Endothelial cell of umbilical vein (primary cell): ENCODE measurements at regions not wholly inside any gene's neighbourhood (a gene's known extent, or its start where the extent isn't known, plus 50 kb on each side); places are given as distances from the start of the nearest gene placed in this dataset.
A peak's percentile ranks its signal among the peaks of the same experiment; 100 is the strongest.

Experiments
- BruUV-seq: library from RNA; stranded (reverse); fragments of 400-500 nt; replicated peaks from 2 replicates; lab custom pipeline; 2021; lab: Mats Ljungman, UMichigan
- CTCF ChIA-PET: fragments of 300-600, 350-600 bp; sonication (Branson Sonifier 250); formaldehyde crosslinking; loops from one replicate; lab custom pipeline; 2021; ENCODE audit warnings: antibody characterized with exemption, inconsistent platforms; lab: Charles Lee
- POLR2A ChIA-PET: fragments of 300-600, 350-600 bp; sonication (Branson Sonifier 250); formaldehyde crosslinking; loops from one replicate; lab custom pipeline; 2021; ENCODE audit warnings: antibody characterized with exemption, inconsistent platforms; lab: Charles Lee
- DNase-seq: peaks from one replicate; pipeline ENCODE4 v3.0.0-alpha.2; 2011; ENCODE audit warnings: low read depth, low spot score
- FAIRE-seq: peaks from 2 replicates; lab custom pipeline; 2011; peaks lifted over from hg19 to GRCh38; lab: Jason Lieb, UNC
- H2AFZ ChIP-seq: 2 replicates; pipeline ENCODE4 v1.6.0; 2012; ENCODE audit warnings: low read depth, low read length, control low read depth, inconsistent platforms
- H3K27ac ChIP-seq: 2 replicates; pipeline ENCODE4 v1.5.1; 2011; ENCODE audit warnings: low read depth, mild to moderate bottlenecking, control low read depth, low read length, moderate library complexity; ENCODE audit not compliant: insufficient read depth
- H3K27me3 ChIP-seq, 2 experiments: 2 replicates each; pipeline versions ENCODE4 v1.6.0 to v1.6.1; 2011; ENCODE audit warnings: low read length in 2 of 2, mixed read lengths in 1 of 2; ENCODE audit not compliant: control insufficient read depth in 2 of 2, insufficient read depth in 2 of 2
- H3K36me3 ChIP-seq, 2 experiments: 2 replicates in 1 of 2; 3 replicates in 1 of 2; pipeline ENCODE4 v1.5.1; 2011; ENCODE audit warnings: low read length in 2 of 2, mild to moderate bottlenecking in 1 of 2, moderate library complexity in 1 of 2; ENCODE audit not compliant: control insufficient read depth in 2 of 2, insufficient read depth in 2 of 2; ENCODE audit errors: extremely low read depth in 1 of 2
- H3K4me1 ChIP-seq: 3 replicates; pipeline ENCODE4 v1.5.1; 2011; ENCODE audit warnings: mild to moderate bottlenecking, low read length; ENCODE audit not compliant: control insufficient read depth, insufficient read depth; ENCODE audit errors: extremely low read depth
- H3K4me2 ChIP-seq: 2 replicates; pipeline ENCODE4 v1.6.1; 2011; ENCODE audit warnings: low read length, control low read depth, mixed read lengths; ENCODE audit not compliant: insufficient read depth
- H3K4me3 ChIP-seq, 3 experiments: fragments of 200-600 bp in 1 of 3; sonication (generic), shearing (Covaris generic) in 1 of 3; replicated peaks in 1 of 3; 2 replicates each; pipeline ENCODE4 v1.5.1; 2011 to 2016; ENCODE audit warnings: control low read depth in 3 of 3, low read length in 3 of 3, mild to moderate bottlenecking in 2 of 3, inconsistent platforms in 1 of 3, low read depth in 1 of 3, moderate library complexity in 1 of 3; ENCODE audit not compliant: insufficient read depth in 1 of 3
- H3K79me2 ChIP-seq: 2 replicates; pipeline ENCODE4 v1.6.0; 2012; ENCODE audit warnings: low read length, inconsistent platforms; ENCODE audit not compliant: control insufficient read depth, insufficient read depth
- H3K9ac ChIP-seq: replicated peaks from 2 replicates; pipeline ENCODE3; 2011; ENCODE audit warnings: low read length, control low read depth; ENCODE audit not compliant: insufficient read depth; ENCODE audit errors: extremely low read depth
- H3K9me1 ChIP-seq: replicated peaks from 3 replicates; pipeline ENCODE4 v1.6.0; 2011; ENCODE audit warnings: mild to moderate bottlenecking, low read length; ENCODE audit not compliant: control insufficient read depth, insufficient read depth; ENCODE audit errors: extremely low read depth
- H3K9me3 ChIP-seq: replicated peaks from 2 replicates; pipeline ENCODE4 v1.5.1; 2012; ENCODE audit warnings: low read length, inconsistent platforms; ENCODE audit not compliant: control insufficient read depth, insufficient read depth
- H4K20me1 ChIP-seq: replicated peaks from 2 replicates; pipeline ENCODE3; 2011; ENCODE audit warnings: mild to moderate bottlenecking, low read length; ENCODE audit not compliant: control insufficient read depth, insufficient read depth; ENCODE audit errors: extremely low read depth
- EZH2 ChIP-seq: IDR thresholded peaks from 2 replicates; pipeline ENCODE4 v1.6.1; 2012; ENCODE audit warnings: borderline replicate concordance, low read depth, mild to moderate bottlenecking, moderate library complexity, low read length, inconsistent platforms; ENCODE audit not compliant: severe bottlenecking
- FOS ChIP-seq: IDR thresholded peaks from 2 replicates; pipeline ENCODE4 v1.6.1; 2011; ENCODE audit warnings: mild to moderate bottlenecking, low read length, moderate library complexity, borderline replicate concordance; ENCODE audit not compliant: insufficient read depth
- GATA2 ChIP-seq: IDR thresholded peaks from 2 replicates; pipeline ENCODE4 v1.7.0; 2011; ENCODE audit warnings: low read depth, mild to moderate bottlenecking, moderate library complexity, mixed read lengths, low read length; ENCODE audit not compliant: insufficient read length, insufficient read depth
- MYC ChIP-seq: IDR thresholded peaks from one replicate; pipeline ENCODE4 v1.6.1; 2011; ENCODE audit warnings: mild to moderate bottlenecking, low read depth, low read length
- POLR2A ChIP-seq: IDR thresholded peaks from 2 replicates; pipeline ENCODE4 v1.6.1; 2012; ENCODE audit warnings: low read depth, mild to moderate bottlenecking, control low read depth, low read length
- POLR2AphosphoS5 ChIP-seq: IDR thresholded peaks from 2 replicates; pipeline ENCODE4 v1.6.1; 2012; ENCODE audit warnings: low read depth, mild to moderate bottlenecking, control low read depth, low read length, moderate library complexity; ENCODE audit not compliant: insufficient read depth
- dilution Hi-C: fragments of 300-500 bp; cut with MboI; formaldehyde crosslinking; loops from one replicate; pipeline ENCODE4 v1.15.0; 2019; ENCODE audit warnings: low sequenced_read_pairs; ENCODE audit not compliant: extremely low pct_ligation_motif_present
- intact Hi-C: fragments of 100-400 bp; cut with micrococcal nuclease; formaldehyde crosslinking; loops from one replicate; pipeline ENCODE4 v1.10.0; 2022
- TF ChIP-seq, protein P1 (sequence below): IDR thresholded peaks from 2 replicates; pipeline ENCODE4 v1.6.1; 2011; ENCODE audit not compliant: insufficient read depth, insufficient read length

DNA sequence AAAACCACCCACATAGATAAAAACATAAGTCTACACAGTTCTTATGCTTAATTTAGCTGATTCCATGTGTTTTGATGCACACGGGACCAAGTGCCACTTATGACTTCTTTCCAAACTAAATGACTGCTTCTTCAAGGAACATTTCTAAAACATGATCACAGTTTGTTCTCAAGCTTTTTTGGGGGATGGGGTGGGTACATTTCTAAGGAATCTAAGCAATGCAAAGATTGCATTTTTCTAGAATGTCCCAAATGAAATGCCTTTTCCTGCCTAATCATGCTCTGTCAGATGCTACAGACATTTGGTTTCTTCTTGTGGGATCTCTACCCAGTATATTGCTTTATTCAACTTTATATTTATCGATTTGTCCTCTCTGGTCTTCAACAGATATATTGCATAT lies 496.8 kb upstream of the JAG1 start:
- no peak for TF ChIP-seq POLR2A
- TF ChIP-seq GATA2: no peak
- no peak for TF ChIP-seq EZH2
- no peak for TF ChIP-seq MYC
- TF ChIP-seq, protein P1, sequence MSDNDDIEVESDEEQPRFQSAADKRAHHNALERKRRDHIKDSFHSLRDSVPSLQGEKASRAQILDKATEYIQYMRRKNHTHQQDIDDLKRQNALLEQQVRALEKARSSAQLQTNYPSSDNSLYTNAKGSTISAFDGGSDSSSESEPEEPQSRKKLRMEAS: no peak
- no peak for TF ChIP-seq POLR2AphosphoS5

DNA sequence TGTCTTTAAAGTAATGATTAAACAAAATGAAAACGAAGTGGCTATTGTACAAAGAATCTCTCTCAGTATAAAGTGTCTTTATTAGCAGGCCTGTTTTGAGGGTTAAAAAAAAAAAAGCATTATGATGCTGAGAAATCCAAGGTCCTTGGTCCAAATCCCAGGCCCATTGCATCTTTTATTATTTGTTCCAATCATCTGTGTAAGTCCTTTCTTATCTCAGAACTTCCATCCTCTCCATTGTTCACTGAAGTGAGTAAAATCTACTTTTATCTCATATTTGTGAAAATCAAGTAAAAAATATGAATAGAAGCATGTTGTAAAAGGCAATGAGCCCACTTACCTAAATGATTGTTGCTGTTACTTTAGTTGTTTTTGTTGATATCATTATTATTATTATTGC lies 499.1 kb upstream of the JAG1 start:
- dilution Hi-C loops (no loop called here), intact Hi-C loops (no loop called here)
- Histone ChIP-seq H3K9ac (no peak overlapping the region), H3K27me3 (no peaks in the 10 kb centered on the region), H4K20me1 (no peaks in the 10 kb centered on the region), H3K27ac (no peak overlapping the region), H3K9me3 (no peaks in the 10 kb centered on the region), H3K4me2 (no peak overlapping the region), H3K4me1 (peaks cover 15% of the 10 kb centered on the region), H2AFZ (no peak overlapping the region), H3K79me2 (no peaks in the 10 kb centered on the region), H3K9me1 (no peaks in the 10 kb centered on the region), H3K4me3 (no peak overlapping the region), H3K36me3 (no peaks in the 10 kb centered on the region)
- no peak for TF ChIP-seq GATA2
- no peak for TF ChIP-seq POLR2A
- no peak for TF ChIP-seq FOS
- TF ChIP-seq MYC: no peak
- TF ChIP-seq, protein P1: no peak
- TF ChIP-seq EZH2: no peak
- POLR2A ChIA-PET: no interaction called here
- CTCF ChIA-PET: no interaction called here
- FAIRE-seq: no peak
- no TSS peak for BruUV-seq
- DNase-seq: no peak

More for the DNA sequence above, 496.8 kb upstream of the JAG1 start:
- peak overlapping the region in 1 of 3 experiments; percentile 17 for H3K4me3 ChIP-seq
- H3K79me2 ChIP-seq: no peaks in the 10 kb centered on the region
- intact Hi-C loops: loop anchor here (1.0 kb wide), 1 partner anchor 9 kb away; no protein-coding TSS in a partner anchor
- peak overlapping the region; percentile 73 for H3K4me2 ChIP-seq
- H3K4me1 ChIP-seq: peaks cover 15% of the 10 kb centered on the region
- CTCF ChIA-PET: interaction anchor here (0.7 to 1.5 kb wide), 3 partner anchors 8 to 35 kb away, joined by 3 to 6 read pairs (median 5); no protein-coding TSS in a partner anchor
- BruUV-seq: no TSS peak
- H3K9me3 ChIP-seq: no peaks in the 10 kb centered on the region
- no peaks in the 10 kb centered on the region for H3K36me3 ChIP-seq
- POLR2A ChIA-PET: no interaction called here
- no peaks in the 10 kb centered on the region for H3K27me3 ChIP-seq
- H2AFZ ChIP-seq: peak overlapping the region; percentile 24
- no peak for FAIRE-seq
- peak overlapping the region; percentile 39 for H3K9ac ChIP-seq
- peak overlapping the region; percentile 81 for H3K27ac ChIP-seq
- DNase-seq: no peak
- no peaks in the 10 kb centered on the region for H3K9me1 ChIP-seq
- no peaks in the 10 kb centered on the region for H4K20me1 ChIP-seq
- dilution Hi-C loops: no loop called here
